H9 (cell line): ENCODE measurements at regions not wholly inside any gene's neighbourhood (a gene's known extent, or its start where the extent isn't known, plus 50 kb on each side); places are given as distances from the start of the nearest gene placed in this dataset.

Experiments
- DNase-seq: peaks from one replicate; pipeline ENCODE4 v3.0.0-alpha.2; 2017
- H2AFZ ChIP-seq: one replicate; pipeline ENCODE4 v1.6.1; 2013; ENCODE audit warnings: mild to moderate bottlenecking, low read length, control low read depth, moderate library complexity
- H2AK5ac ChIP-seq: 2 replicates; pipeline ENCODE4 v1.6.1; 2013; ENCODE audit warnings: low read length, control low read depth, mixed read lengths; ENCODE audit not compliant: insufficient read length
- H2BK120ac ChIP-seq: one replicate; pipeline ENCODE4 v1.6.1; 2013; ENCODE audit warnings: low read depth, mild to moderate bottlenecking, low read length, control low read depth, inconsistent platforms; ENCODE audit not compliant: poor library complexity, severe bottlenecking
- H2BK12ac ChIP-seq: 2 replicates; pipeline ENCODE4 v1.6.1; 2013; ENCODE audit warnings: low read length, control low read depth, mixed read lengths, low read depth; ENCODE audit not compliant: insufficient read length
- H2BK15ac ChIP-seq: 2 replicates; pipeline ENCODE4 v1.6.1; 2013; ENCODE audit warnings: low read depth, low read length, control low read depth
- H2BK20ac ChIP-seq: one replicate; pipeline ENCODE4 v1.6.1; 2013; ENCODE audit warnings: low read depth, mild to moderate bottlenecking, low read length, control low read depth, inconsistent platforms; ENCODE audit not compliant: poor library complexity, severe bottlenecking
- H2BK5ac ChIP-seq: 2 replicates; pipeline ENCODE4 v1.6.1; 2013; ENCODE audit warnings: low read length, control low read depth, mixed read lengths; ENCODE audit not compliant: insufficient read length
- H3K14ac ChIP-seq: 2 replicates; pipeline ENCODE4 v1.6.1; 2013; ENCODE audit warnings: low read length, control low read depth; ENCODE audit not compliant: insufficient read depth
- H3K18ac ChIP-seq: 2 replicates; pipeline ENCODE4 v1.6.1; 2013; ENCODE audit warnings: low read depth, mild to moderate bottlenecking, mixed read lengths, low read length, control low read depth; ENCODE audit not compliant: insufficient read length
- H3K23ac ChIP-seq: 2 replicates; pipeline ENCODE4 v1.6.1; 2013; ENCODE audit warnings: low read length, control low read depth, mixed read lengths, low read depth; ENCODE audit not compliant: insufficient read length
- H3K23me2 ChIP-seq: 2 replicates; pipeline ENCODE4 v1.6.1; 2013; ENCODE audit warnings: low read depth, mild to moderate bottlenecking, mixed read lengths, low read length, control low read depth; ENCODE audit not compliant: insufficient read length, poor library complexity, severe bottlenecking
- H3K27ac ChIP-seq: 2 replicates; pipeline ENCODE4 v1.5.1; 2013; ENCODE audit warnings: low read length, control low read depth, mixed read lengths, low read depth; ENCODE audit not compliant: insufficient read length
- H3K27me3 ChIP-seq: 2 replicates; pipeline ENCODE4 v1.6.1; 2013; ENCODE audit warnings: low read length, control low read depth, inconsistent platforms; ENCODE audit not compliant: insufficient read depth
- H3K4ac ChIP-seq: 2 replicates; pipeline ENCODE4 v1.6.1; 2013; ENCODE audit warnings: low read depth, mild to moderate bottlenecking, control low read depth, inconsistent platforms, low read length, moderate library complexity
- H3K4me1 ChIP-seq: 2 replicates; pipeline ENCODE4 v1.6.1; 2013; ENCODE audit warnings: low read length, control low read depth, inconsistent platforms; ENCODE audit not compliant: insufficient read depth
- H3K4me2 ChIP-seq: 2 replicates; pipeline ENCODE4 v1.6.1; 2013; ENCODE audit warnings: low read length, control low read depth, mixed read lengths; ENCODE audit not compliant: insufficient read length, insufficient read depth
- H3K56ac ChIP-seq: 2 replicates; pipeline ENCODE4 v1.6.1; 2013; ENCODE audit warnings: low read depth, mild to moderate bottlenecking, mixed read lengths, low read length, control low read depth; ENCODE audit not compliant: insufficient read length
- H3K79me1 ChIP-seq: 2 replicates; pipeline ENCODE4 v1.6.1; 2013; ENCODE audit warnings: low read depth, mild to moderate bottlenecking, moderate library complexity, low read length, control low read depth, inconsistent platforms; ENCODE audit not compliant: insufficient read depth, poor library complexity, severe bottlenecking
- H3K79me2 ChIP-seq: 2 replicates; pipeline ENCODE4 v1.6.1; 2013; ENCODE audit warnings: low read length, control low read depth, inconsistent platforms; ENCODE audit not compliant: insufficient read depth
- H3K9ac ChIP-seq: 2 replicates; pipeline ENCODE4 v1.6.1; 2013; ENCODE audit warnings: low read length, control low read depth, mixed read lengths; ENCODE audit not compliant: insufficient read length; ENCODE audit errors: extremely low read depth
- H3K9me3 ChIP-seq: one replicate; pipeline ENCODE4 v1.6.1; 2013; ENCODE audit warnings: low read depth, low read length, inconsistent platforms; ENCODE audit not compliant: control insufficient read depth
- H3T11ph ChIP-seq: one replicate; pipeline ENCODE4 v1.6.1; 2013; ENCODE audit warnings: mild to moderate bottlenecking, low read length, control low read depth, inconsistent platforms
- H4K20me1 ChIP-seq: one replicate; pipeline ENCODE4 v1.6.1; 2013; ENCODE audit not compliant: control insufficient read depth, insufficient read length, insufficient read depth
- H4K5ac ChIP-seq: 2 replicates; pipeline ENCODE4 v1.6.1; 2013; ENCODE audit warnings: low read depth, mild to moderate bottlenecking, mixed read lengths, low read length, control low read depth; ENCODE audit not compliant: insufficient read length
- H4K8ac ChIP-seq: replicated peaks from 2 replicates; pipeline ENCODE4 v1.6.1; 2013; ENCODE audit warnings: low read length, control low read depth, mixed read lengths, low read depth; ENCODE audit not compliant: insufficient read length
- H4K91ac ChIP-seq: 2 replicates; pipeline ENCODE4 v1.6.1; 2013; ENCODE audit warnings: low read depth, mild to moderate bottlenecking, moderate library complexity, mixed read lengths, low read length, control low read depth; ENCODE audit not compliant: insufficient read length
- H3K27ac Mint-ChIP-seq, 3 experiments: 2 replicates in 2 of 3; 3 replicates in 1 of 3; pipeline ENCODE4 v1.8.0; 2020 to 2021; ENCODE audit warnings: mixed read lengths in 3 of 3, mild to moderate bottlenecking in 1 of 3, moderate library complexity in 1 of 3
- H3K27me3 Mint-ChIP-seq: 2 replicates; pipeline ENCODE4 v1.8.0; 2021; ENCODE audit warnings: low read depth, mild to moderate bottlenecking, moderate library complexity, mixed read lengths
- H3K36me3 Mint-ChIP-seq, 3 experiments: 2 replicates in 2 of 3; 3 replicates in 1 of 3; pipeline ENCODE4 v1.8.0; 2020 to 2021; ENCODE audit warnings: low read depth in 3 of 3, mixed read lengths in 3 of 3; ENCODE audit not compliant: insufficient read depth in 1 of 3
- H3K4me1 Mint-ChIP-seq, 2 experiments: 2 replicates each; pipeline ENCODE4 v1.8.0; 2020; ENCODE audit warnings: mixed read lengths in 2 of 2
- H3K4me3 Mint-ChIP-seq, 2 experiments: 2 replicates in 1 of 2; 3 replicates in 1 of 2; pipeline ENCODE4 v1.8.0; 2020 to 2021; ENCODE audit warnings: mild to moderate bottlenecking in 2 of 2, mixed read lengths in 2 of 2, moderate library complexity in 1 of 2
- H3K9me3 Mint-ChIP-seq, 2 experiments: 2 replicates in 1 of 2; 3 replicates in 1 of 2; pipeline ENCODE4 v1.8.0; 2020; ENCODE audit warnings: mild to moderate bottlenecking in 2 of 2, mixed read lengths in 2 of 2, moderate library complexity in 1 of 2
- WGBS: extraction: QIAGEN DNeasy Blood & Tissue Kit; methylation state at CpG from one replicate; pipeline ENCODE4 v1.1.7; 2013; ENCODE audit warnings: missing lambda C conversion rate, low lambda C conversion rate, mixed read lengths; ENCODE audit not compliant: insufficient read length; ENCODE audit errors: extremely low coverage; 5-methylcytosine and 5-hydroxymethylcytosine counted together
- TF ChIP-seq, protein P1 (sequence below): fragments of 200-600 bp; sonication (generic); conservative IDR thresholded peaks from 3 replicates; pipeline ENCODE4 v1.8.0; 2021; ENCODE audit warnings: antibody characterized with exemption, mild to moderate bottlenecking

- Histone ChIP-seq H3K4me1 (no peaks in the 10 kb centered on the region), H4K91ac (no peak overlapping the region), H3K56ac (no peak overlapping the region), H3K18ac (no peak overlapping the region), H3K9me3 (no peaks in the 10 kb centered on the region), H3K79me1 (no peaks in the 10 kb centered on the region), H2AK5ac (no peak overlapping the region), H2BK15ac (no peak overlapping the region), H3K23ac (no peak overlapping the region), H3K27me3 (no peaks in the 10 kb centered on the region), H3K79me2 (no peaks in the 10 kb centered on the region), H3K4me2 (no peak overlapping the region), H2BK120ac (no peak overlapping the region), H2AFZ (no peak overlapping the region), H2BK20ac (no peak overlapping the region), H2BK5ac (no peak overlapping the region), H3K4ac (no peak overlapping the region), H4K5ac (no peak overlapping the region), H3K14ac (no peak overlapping the region), H4K8ac (no peak overlapping the region), H3K23me2 (no peaks in the 10 kb centered on the region), H4K20me1 (no peaks in the 10 kb centered on the region), H2BK12ac (no peak overlapping the region), H3K9ac (no peak overlapping the region), H3K27ac (no peak overlapping the region), H3T11ph (no peak overlapping the region)
- Mint-ChIP-seq H3K9me3 (no peaks in the 10 kb centered on the region), H3K27ac (peak overlapping the region in 1 of 3 experiments; percentile 68; a peak in 1 of 7 replicates), H3K4me3 (no peak overlapping the region), H3K36me3 (no peaks in the 10 kb centered on the region; a peak in 1 of 7 replicates), H3K27me3 (no peaks in the 10 kb centered on the region), H3K4me1 (peaks cover 0 to 3% of the 10 kb centered on the region in 2 experiments; a peak in 1 of 4 replicates)
- WGBS: no CpG with 5 or more reads among the region's 1 CpG
- TF ChIP-seq, protein P1, sequence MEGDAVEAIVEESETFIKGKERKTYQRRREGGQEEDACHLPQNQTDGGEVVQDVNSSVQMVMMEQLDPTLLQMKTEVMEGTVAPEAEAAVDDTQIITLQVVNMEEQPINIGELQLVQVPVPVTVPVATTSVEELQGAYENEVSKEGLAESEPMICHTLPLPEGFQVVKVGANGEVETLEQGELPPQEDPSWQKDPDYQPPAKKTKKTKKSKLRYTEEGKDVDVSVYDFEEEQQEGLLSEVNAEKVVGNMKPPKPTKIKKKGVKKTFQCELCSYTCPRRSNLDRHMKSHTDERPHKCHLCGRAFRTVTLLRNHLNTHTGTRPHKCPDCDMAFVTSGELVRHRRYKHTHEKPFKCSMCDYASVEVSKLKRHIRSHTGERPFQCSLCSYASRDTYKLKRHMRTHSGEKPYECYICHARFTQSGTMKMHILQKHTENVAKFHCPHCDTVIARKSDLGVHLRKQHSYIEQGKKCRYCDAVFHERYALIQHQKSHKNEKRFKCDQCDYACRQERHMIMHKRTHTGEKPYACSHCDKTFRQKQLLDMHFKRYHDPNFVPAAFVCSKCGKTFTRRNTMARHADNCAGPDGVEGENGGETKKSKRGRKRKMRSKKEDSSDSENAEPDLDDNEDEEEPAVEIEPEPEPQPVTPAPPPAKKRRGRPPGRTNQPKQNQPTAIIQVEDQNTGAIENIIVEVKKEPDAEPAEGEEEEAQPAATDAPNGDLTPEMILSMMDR: no peak
- DNase-seq: no peak
These were observed 176.9 kb upstream of the ARSJ start for GRCh38 chr4:114156371-114156770.
